ENCODE measurements at regions not wholly inside any gene's neighbourhood (a gene's known extent, or its start where the extent isn't known, plus 50 kb on each side); places are given as distances from the start of the nearest gene placed in this dataset.

DNA sequence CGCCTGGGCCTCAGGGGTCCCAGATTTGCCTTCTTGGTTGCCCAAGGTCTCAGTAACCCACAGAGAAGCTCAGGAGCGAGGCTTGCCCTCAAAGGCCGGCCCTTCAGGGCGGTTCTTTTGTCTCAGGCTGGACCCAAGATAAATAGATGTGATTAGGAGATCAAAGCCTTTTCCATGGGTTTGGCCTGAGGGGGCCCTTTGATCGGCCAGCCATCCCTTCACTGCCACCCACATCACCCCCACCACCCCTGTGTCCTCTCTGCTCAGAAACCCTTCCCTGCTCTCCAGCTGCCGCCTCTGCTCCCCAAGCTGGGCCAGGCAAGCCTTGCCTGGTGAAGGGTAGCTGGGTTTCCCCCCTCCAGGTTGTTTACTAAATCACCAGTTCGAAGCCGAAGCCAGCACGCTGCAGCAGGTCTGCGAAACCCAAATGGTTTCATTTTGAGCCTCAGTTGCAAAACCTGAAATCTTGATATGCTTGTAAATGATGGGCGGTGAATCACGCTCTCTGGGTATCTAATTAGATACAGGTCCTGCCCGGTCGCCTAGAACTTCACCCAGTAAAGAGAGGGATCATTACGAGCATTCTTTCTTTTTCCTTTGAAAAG is 202.6 kb upstream of the BCOR start:
- TF ChIP-seq, protein P1, sequence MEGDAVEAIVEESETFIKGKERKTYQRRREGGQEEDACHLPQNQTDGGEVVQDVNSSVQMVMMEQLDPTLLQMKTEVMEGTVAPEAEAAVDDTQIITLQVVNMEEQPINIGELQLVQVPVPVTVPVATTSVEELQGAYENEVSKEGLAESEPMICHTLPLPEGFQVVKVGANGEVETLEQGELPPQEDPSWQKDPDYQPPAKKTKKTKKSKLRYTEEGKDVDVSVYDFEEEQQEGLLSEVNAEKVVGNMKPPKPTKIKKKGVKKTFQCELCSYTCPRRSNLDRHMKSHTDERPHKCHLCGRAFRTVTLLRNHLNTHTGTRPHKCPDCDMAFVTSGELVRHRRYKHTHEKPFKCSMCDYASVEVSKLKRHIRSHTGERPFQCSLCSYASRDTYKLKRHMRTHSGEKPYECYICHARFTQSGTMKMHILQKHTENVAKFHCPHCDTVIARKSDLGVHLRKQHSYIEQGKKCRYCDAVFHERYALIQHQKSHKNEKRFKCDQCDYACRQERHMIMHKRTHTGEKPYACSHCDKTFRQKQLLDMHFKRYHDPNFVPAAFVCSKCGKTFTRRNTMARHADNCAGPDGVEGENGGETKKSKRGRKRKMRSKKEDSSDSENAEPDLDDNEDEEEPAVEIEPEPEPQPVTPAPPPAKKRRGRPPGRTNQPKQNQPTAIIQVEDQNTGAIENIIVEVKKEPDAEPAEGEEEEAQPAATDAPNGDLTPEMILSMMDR (IDR thresholded peaks at IDR 0.05), result no peak
- no peak for TF ChIP-seq POLR2A (IDR thresholded peaks at IDR 0.05)
- TF ChIP-seq POLR2AphosphoS5 (IDR thresholded peaks at IDR 0.05), result no peak
